GM12892 (cell line): ENCODE measurements at regions not wholly inside any gene's neighbourhood (a gene's known extent, or its start where the extent isn't known, plus 50 kb on each side); places are given as distances from the start of the nearest gene placed in this dataset.

Experiments
- POLR2A ChIP-seq: IDR thresholded peaks from 2 replicates; pipeline ENCODE4 v1.6.1; 2011; ENCODE audit warnings: low read depth, low read length, control low read depth
- POLR2AphosphoS5 ChIP-seq: IDR thresholded peaks from 2 replicates; pipeline ENCODE4 v1.6.1; 2011; ENCODE audit warnings: low read depth, low read length, control low read depth

GRCh38 chr1:194512957-194513356, 1326.5 kb upstream of the B3GALT2 start:
- TF ChIP-seq POLR2AphosphoS5: no peak
- TF ChIP-seq POLR2A: no peak
